Lower lobe of right lung (tissue), 2 donors: ENCODE measurements at regions not wholly inside any gene's neighbourhood (a gene's known extent, or its start where the extent isn't known, plus 50 kb on each side); places are given as distances from the start of the nearest gene placed in this dataset.

Experiments
- ATAC-seq, 2 donors: fragments of 200-7000 bp; cut with Tn5 transposase; one replicate each; pipeline ENCODE4 v1.9.1; 2020 to 2022; ENCODE audit warnings: mild to moderate bottlenecking in 2 of 2, moderate library complexity in 2 of 2
- DNase-seq: peaks from one replicate; pipeline ENCODE4 v3.0.0-alpha.2; 2020
- H3K27ac ChIP-seq: fragments of 200-600 bp; one replicate; pipeline ENCODE4 v1.8.0; 2022
- H3K27me3 ChIP-seq: fragments of 200-600 bp; one replicate; pipeline ENCODE4 v1.8.0; 2022; ENCODE audit warnings: low read depth
- H3K36me3 ChIP-seq: fragments of 200-600 bp; one replicate; pipeline ENCODE4 v1.8.0; 2022; ENCODE audit warnings: mild to moderate bottlenecking
- H3K4me1 ChIP-seq: fragments of 200-600 bp; one replicate; pipeline ENCODE4 v1.8.0; 2022
- H3K4me3 ChIP-seq: fragments of 200-600 bp; one replicate; pipeline ENCODE4 v1.8.0; 2022; ENCODE audit warnings: mild to moderate bottlenecking
- H3K9me3 ChIP-seq: fragments of 200-600 bp; one replicate; pipeline ENCODE4 v1.8.0; 2022
- CTCF ChIP-seq: fragments of 200-600 bp; IDR thresholded peaks from one replicate; pipeline ENCODE4 v1.8.0; 2022; ENCODE audit warnings: antibody characterized with exemption, mild to moderate bottlenecking
- intact Hi-C: fragments of 100-400 bp; cut with DNase I; formaldehyde crosslinking; loops from one replicate; pipeline ENCODE4 v1.11.0; 2022
- donor health status: DM: no; HTN: yes; CAD: no; lungs with severe emphysema.

DNA sequence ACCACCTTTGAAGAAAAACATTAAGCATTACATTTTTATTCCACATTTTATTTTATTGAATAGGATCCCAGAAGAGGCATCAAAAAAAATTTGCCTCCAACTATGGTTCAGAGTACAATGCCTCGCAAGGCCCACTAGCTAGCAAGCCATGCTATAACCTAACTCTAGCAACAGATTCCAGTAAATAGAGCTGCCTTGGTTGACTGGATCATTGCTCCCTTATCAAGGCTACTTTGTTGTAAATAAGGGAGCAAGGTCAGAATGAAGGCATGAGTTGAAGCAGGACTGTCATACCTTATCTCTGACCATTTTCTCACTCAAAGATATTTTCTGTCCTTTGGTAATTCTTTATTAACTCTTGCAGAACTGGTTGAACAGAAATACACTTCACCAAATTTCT, 672.6 kb downstream of the EPHA4 start:
- Histone ChIP-seq H3K36me3 (no peaks in the 10 kb centered on the region), H3K4me1 (no peaks in the 10 kb centered on the region), H3K4me3 (no peak overlapping the region), H3K27me3 (no peaks in the 10 kb centered on the region), H3K9me3 (no peaks in the 10 kb centered on the region), H3K27ac (no peak overlapping the region)
- no peak for TF ChIP-seq CTCF
- DNase-seq (no peak), ATAC-seq (no peak)
- intact Hi-C loops, result no loop called here

GRCh38 chr2:220904015-220904414, 668.1 kb downstream of the EPHA4 start:
- TF ChIP-seq CTCF, result no peak
- ATAC-seq (no peak), DNase-seq (no peak)
- Histone ChIP-seq H3K36me3 (no peaks in the 10 kb centered on the region), H3K4me3 (no peak overlapping the region), H3K27ac (no peak overlapping the region), H3K4me1 (no peaks in the 10 kb centered on the region), H3K27me3 (no peaks in the 10 kb centered on the region), H3K9me3 (no peaks in the 10 kb centered on the region)
- intact Hi-C loops, result no loop called here

DNA sequence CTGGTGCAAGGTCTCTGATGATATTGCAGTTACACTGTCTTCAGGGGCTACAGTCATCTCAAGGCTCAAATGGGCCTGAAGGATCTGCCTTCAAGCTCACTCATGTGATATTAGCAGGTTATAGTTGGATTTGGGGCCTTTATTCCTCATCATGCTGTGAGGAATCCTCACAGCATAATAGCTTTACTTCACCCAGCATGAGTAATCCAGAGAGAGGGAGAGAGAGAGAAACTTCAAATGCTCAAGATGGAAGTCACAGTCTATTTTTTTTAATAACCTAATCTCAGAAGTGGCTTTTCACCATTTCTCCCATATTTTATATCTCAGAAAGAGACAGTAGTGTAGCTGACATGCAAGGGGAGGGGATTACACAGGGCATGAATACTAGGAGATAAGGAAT, 658.7 kb downstream of the EPHA4 start:
- DNase-seq, result no peak
- no peak for ATAC-seq
- Histone ChIP-seq H3K9me3 (no peaks in the 10 kb centered on the region), H3K27ac (no peak overlapping the region), H3K4me3 (no peak overlapping the region), H3K36me3 (no peaks in the 10 kb centered on the region), H3K4me1 (no peaks in the 10 kb centered on the region), H3K27me3 (no peaks in the 10 kb centered on the region)
- intact Hi-C loops, result no loop called here
- TF ChIP-seq CTCF, result no peak

DNA sequence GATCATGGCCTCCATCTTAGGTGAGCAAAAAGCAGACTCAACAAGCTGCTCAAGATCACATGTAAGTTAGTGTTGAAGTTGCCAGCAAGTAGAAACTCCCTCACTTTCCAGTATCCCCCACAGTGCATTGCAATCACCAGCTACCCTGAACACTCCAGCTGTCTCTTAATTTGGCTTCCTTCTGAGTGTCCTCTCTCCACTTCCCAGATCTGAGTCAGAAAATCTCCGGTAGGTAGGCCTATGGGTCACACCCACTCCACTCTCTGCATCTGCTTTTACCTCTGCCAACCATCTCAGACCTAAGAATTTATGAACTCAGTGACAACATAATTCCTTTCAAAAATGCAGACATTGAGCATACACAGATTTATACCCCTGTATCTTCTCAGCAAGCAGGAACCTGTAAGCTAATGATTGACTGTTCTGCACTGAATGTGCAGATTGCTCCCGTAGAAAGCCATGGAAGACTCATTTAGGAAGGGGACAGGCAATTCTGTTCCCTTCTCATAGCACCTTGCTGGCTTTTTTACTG, 656.9 kb downstream of the EPHA4 start:
- DNase-seq (no peak), ATAC-seq (no peak)
- H3K27ac ChIP-seq, result no peak overlapping the region
- H3K4me3 ChIP-seq, result no peak overlapping the region
- no peaks in the 10 kb centered on the region for H3K9me3 ChIP-seq
- no peak for TF ChIP-seq CTCF
- no peaks in the 10 kb centered on the region for H3K36me3 ChIP-seq
- no peaks in the 10 kb centered on the region for H3K27me3 ChIP-seq
- H3K4me1 ChIP-seq, result no peaks in the 10 kb centered on the region
- intact Hi-C loops, result no loop called here

- ATAC-seq (no peak), DNase-seq (no peak)
- H3K9me3 ChIP-seq, result no peaks in the 10 kb centered on the region
- intact Hi-C loops, result no loop called here
- H3K4me3 ChIP-seq, result no peak overlapping the region
- no peaks in the 10 kb centered on the region for H3K4me1 ChIP-seq
- H3K36me3 ChIP-seq, result no peaks in the 10 kb centered on the region
- no peaks in the 10 kb centered on the region for H3K27me3 ChIP-seq
- no peak for TF ChIP-seq CTCF
- H3K27ac ChIP-seq, result no peak overlapping the region
These were observed 655.2 kb downstream of the EPHA4 start for GRCh38 chr2:220916931-220917330.
